K562 (cell line): ENCODE measurements at regions not wholly inside any gene's neighbourhood (a gene's known extent, or its start where the extent isn't known, plus 50 kb on each side); places are given as distances from the start of the nearest gene placed in this dataset.

Experiments used
- ATAC-seq: fragments of 200-7000 bp; cut with Tn5 transposase; 3 replicates; pipeline ENCODE4 v1.9.1; 2020; ENCODE audit warnings: moderate library complexity
- BruUV-seq: library from RNA; stranded (reverse); fragments of 400-500 nt; replicated peaks from 2 replicates; lab custom pipeline; 2021; lab: Mats Ljungman, UMichigan
- CTCF ChIA-PET: fragments of 300-600 bp; formaldehyde crosslinking; extraction: SDS; loops from one replicate; lab custom pipeline; 2021; ENCODE audit warnings: low intra/inter-chr PET ratio; lab: Yijun Ruan, JAX
- POLR2A ChIA-PET: fragments of 300-600, 350-650 bp; sonication (Branson Sonifier 250); formaldehyde crosslinking; extraction: SDS; loops from one replicate; lab custom pipeline; 2021; ENCODE audit warnings: antibody characterized with exemption, inconsistent platforms; lab: Yijun Ruan, JAX
- DNase-seq, 4 experiments: peaks; one replicate each; pipeline versions ENCODE4 v3.0.0 to v3.0.0-alpha.2; 2011 to 2018; ENCODE audit warnings: low spot score in 3 of 4, mixed read lengths in 3 of 4; ENCODE audit errors: extremely low read depth in 1 of 4
- FAIRE-seq: peaks from 2 replicates; lab custom pipeline; 2011; peaks lifted over from hg19 to GRCh38; lab: Jason Lieb, UNC
- H2AFZ ChIP-seq: 2 replicates; pipeline ENCODE4 v1.6.0; 2011; ENCODE audit warnings: low read depth, low read length, control low read depth, inconsistent platforms
- H3K27ac ChIP-seq: fragments of 200-600 bp; 3 replicates; pipeline ENCODE4 v1.8.0; 2011; ENCODE audit warnings: low read depth, mild to moderate bottlenecking, control low read depth, inconsistent platforms, low read length, moderate library complexity, mixed read lengths; ENCODE audit errors: extremely low read depth
- H3K27me3 ChIP-seq, 2 experiments: fragments of 300-600 bp in 1 of 2; 2 replicates in 1 of 2; 3 replicates in 1 of 2; pipeline versions ENCODE4 v1.6.0 to v1.8.0; 2011; ENCODE audit warnings: inconsistent platforms in 2 of 2, low read length in 2 of 2, mild to moderate bottlenecking in 1 of 2, mixed read lengths in 1 of 2, moderate library complexity in 1 of 2; ENCODE audit not compliant: control insufficient read depth in 2 of 2, insufficient read depth in 2 of 2
- H3K36me3 ChIP-seq: fragments of 300-600 bp; 3 replicates; pipeline ENCODE4 v1.8.0; 2011; ENCODE audit warnings: mild to moderate bottlenecking, low read length, inconsistent platforms; ENCODE audit not compliant: control insufficient read depth, insufficient read depth
- H3K4me1 ChIP-seq, 2 experiments: fragments of 200-600 bp in 1 of 2; replicated peaks in 1 of 2; 2 replicates in 1 of 2; 3 replicates in 1 of 2; pipeline versions ENCODE4 v1.5.1 to v1.8.0; 2011; ENCODE audit warnings: inconsistent platforms in 2 of 2, low read length in 2 of 2, mild to moderate bottlenecking in 1 of 2, mixed read lengths in 1 of 2, moderate library complexity in 1 of 2; ENCODE audit not compliant: control insufficient read depth in 2 of 2, insufficient read depth in 2 of 2
- H3K4me2 ChIP-seq: 2 replicates; pipeline ENCODE4 v1.6.1; 2011; ENCODE audit warnings: low read length, control low read depth, inconsistent platforms, mixed read lengths; ENCODE audit not compliant: insufficient read depth
- H3K4me3 ChIP-seq: fragments of 200-600 bp; sonication (generic), shearing (Covaris generic); 2 replicates; pipeline ENCODE4 v1.5.1; 2016; ENCODE audit warnings: control low read depth, inconsistent platforms
- H3K79me2 ChIP-seq: fragments of 200-600 bp; 3 replicates; pipeline ENCODE4 v1.8.0; 2011; ENCODE audit warnings: low read length, inconsistent platforms; ENCODE audit not compliant: control insufficient read depth, insufficient read depth
- H3K9ac ChIP-seq, 2 experiments: 2 replicates each; pipeline versions ENCODE4 v1.6.0 to v1.6.1; 2011; ENCODE audit warnings: low read depth in 2 of 2, low read length in 2 of 2, control low read depth in 1 of 2, inconsistent platforms in 1 of 2, mild to moderate bottlenecking in 1 of 2, mixed read lengths in 1 of 2; ENCODE audit not compliant: insufficient read depth in 1 of 2
- H3K9me1 ChIP-seq: one replicate; pipeline ENCODE4 v1.6.0; 2011; ENCODE audit warnings: inconsistent platforms, mild to moderate bottlenecking, low read length, moderate library complexity; ENCODE audit not compliant: control insufficient read depth, insufficient read depth
- H3K9me3 ChIP-seq: replicated peaks from 2 replicates; pipeline ENCODE4 v1.5.1; 2011; ENCODE audit warnings: low read depth, low read length, inconsistent platforms; ENCODE audit not compliant: control insufficient read depth, insufficient read depth
- H4K20me1 ChIP-seq: replicated peaks from 2 replicates; pipeline ENCODE4 v1.6.1; 2011; ENCODE audit warnings: low read length, inconsistent platforms, mixed read lengths; ENCODE audit not compliant: control insufficient read depth, insufficient read depth
- BCOR ChIP-seq: fragments of 450-650 bp; IDR thresholded peaks from 2 replicates; pipeline ENCODE4 v1.6.1; 2016
- CUX1 ChIP-seq: fragments of 200-800 bp; sonication (Bioruptor generic); IDR thresholded peaks from 2 replicates; pipeline ENCODE4 v1.6.1; 2016; ENCODE audit warnings: missing genetic modification characterization, missing compliant biosample characterization
- EHMT2 ChIP-seq: fragments of 450-650 bp; IDR thresholded peaks from 2 replicates; pipeline ENCODE4 v1.6.1; 2018; ENCODE audit warnings: antibody characterized with exemption
- HMG20A ChIP-seq: fragments of 450-650 bp; formaldehyde crosslinking; conservative IDR thresholded peaks from 2 replicates; pipeline ENCODE4 v1.4.0; 2020; ENCODE audit warnings: mild to moderate bottlenecking, mixed read lengths
- NFIC ChIP-seq: fragments of 450-650 bp; IDR thresholded peaks from 2 replicates; pipeline ENCODE4 v1.6.1; 2017; ENCODE audit warnings: mild to moderate bottlenecking, inconsistent platforms
- ZFP30 ChIP-seq: fragments of 250-450 bp; sonication (Bioruptor Pico); IDR thresholded peaks from 2 replicates; pipeline ENCODE4 v1.8.0; 2022; ENCODE audit warnings: moderate library complexity, mild to moderate bottlenecking, inconsistent platforms, borderline replicate concordance
- ZNF282 ChIP-seq: sonication (generic); formaldehyde crosslinking; IDR thresholded peaks from 2 replicates; pipeline ENCODE4 v1.8.1; 2023; ENCODE audit warnings: missing genetic modification reagents
- ZNF699 ChIP-seq: fragments of 250-450 bp; sonication (Bioruptor Pico); IDR thresholded peaks from 2 replicates; pipeline ENCODE4 v1.8.0; 2021; ENCODE audit warnings: mild to moderate bottlenecking, moderate library complexity; ENCODE audit not compliant: insufficient replicate concordance
- ZNF740 ChIP-seq, 3 experiments: fragments of 200-800 bp in 1 of 3; sonication (Bioruptor generic) in 1 of 3; sonication (generic) in 1 of 3; formaldehyde crosslinking in 1 of 3; IDR thresholded peaks; 2 replicates each; pipeline versions ENCODE4 v1.6.1 to v1.8.0; 2016 to 2022; ENCODE audit warnings: mild to moderate bottlenecking in 2 of 3, missing compliant biosample characterization in 2 of 3, missing genetic modification characterization in 2 of 3, missing genetic modification reagents in 1 of 3
- WGBS: fragments of 100-300 bp; shearing (Covaris generic); methylation state at CpG from one replicate; pipeline ENCODE4 v1.1.6; 2016; ENCODE audit warnings: low coverage, mixed read lengths; ENCODE audit not compliant: insufficient coverage; ENCODE audit errors: missing lambda C conversion rate; 5-methylcytosine and 5-hydroxymethylcytosine counted together
- in situ Hi-C: fragments of 300-500 bp; cut with MboI; formaldehyde crosslinking; loops from 4 replicates; pipeline ENCODE4 v1.15.0; 2018; ENCODE audit warnings: inconsistent platforms, mixed read lengths
- intact Hi-C: fragments of 100-400 bp; cut with micrococcal nuclease; formaldehyde crosslinking; loops from 2 replicates; pipeline ENCODE4 v1.14.2; 2022
- TF ChIP-seq, protein P1 (sequence below): fragments of 250-450 bp; sonication (Bioruptor Pico); IDR thresholded peaks from 2 replicates; pipeline ENCODE4 v1.5.0; 2021; ENCODE audit warnings: mild to moderate bottlenecking, borderline replicate concordance
- TF ChIP-seq, protein P2 (sequence below): IDR thresholded peaks from 3 replicates; pipeline ENCODE4 v1.6.1; 2011; ENCODE audit warnings: borderline replicate concordance, mild to moderate bottlenecking; ENCODE audit not compliant: insufficient read length, insufficient read depth
- TF ChIP-seq, protein P3 (sequence below): sonication (generic); formaldehyde crosslinking; IDR thresholded peaks from 2 replicates; pipeline ENCODE4 v1.8.0; 2022; ENCODE audit warnings: missing genetic modification reagents, mild to moderate bottlenecking, borderline replicate concordance

DNA sequence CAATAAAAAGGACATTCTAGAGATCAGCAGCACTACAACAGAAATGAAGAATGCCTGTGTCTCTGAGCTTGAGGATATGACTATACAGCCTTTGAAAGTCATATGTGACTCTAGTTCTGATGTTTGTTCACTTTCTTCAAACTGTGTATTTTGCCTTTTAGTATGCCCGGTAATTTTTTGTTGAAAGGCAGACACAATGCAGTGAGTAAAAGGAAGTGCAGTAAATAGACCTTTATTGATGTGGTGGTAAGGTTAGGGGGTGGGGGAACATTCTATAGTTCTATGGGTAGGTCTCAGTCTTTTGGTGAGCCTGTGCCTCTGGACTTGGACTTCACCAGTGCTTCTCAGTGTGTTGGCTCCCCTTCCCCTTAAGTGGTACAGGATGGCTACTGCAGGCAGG is 143.5 kb upstream of the CDC14C start:
- intact Hi-C loops: no loop called here
- Histone ChIP-seq H3K27me3 (no peaks in the 10 kb centered on the region), H3K27ac (no peak overlapping the region), H3K4me1 (no peaks in the 10 kb centered on the region), H3K36me3 (no peaks in the 10 kb centered on the region), H3K9ac (no peak overlapping the region), H3K79me2 (no peaks in the 10 kb centered on the region), H2AFZ (no peak overlapping the region), H3K4me2 (no peak overlapping the region), H3K9me1 (no peaks in the 10 kb centered on the region), H4K20me1 (no peaks in the 10 kb centered on the region), H3K9me3 (no peaks in the 10 kb centered on the region; the same call in 1 of the 2 replicates), H3K4me3 (no peak overlapping the region)
- POLR2A ChIA-PET: no interaction called here
- ATAC-seq (no peak), FAIRE-seq (no peak), DNase-seq (no peak)
- CTCF ChIA-PET: no interaction called here
- no TSS peak for BruUV-seq
- 0% methylated on average over 1 of the region's 1 CpG for WGBS
- in situ Hi-C loops: no loop called here
- TF ChIP-seq, protein P1, sequence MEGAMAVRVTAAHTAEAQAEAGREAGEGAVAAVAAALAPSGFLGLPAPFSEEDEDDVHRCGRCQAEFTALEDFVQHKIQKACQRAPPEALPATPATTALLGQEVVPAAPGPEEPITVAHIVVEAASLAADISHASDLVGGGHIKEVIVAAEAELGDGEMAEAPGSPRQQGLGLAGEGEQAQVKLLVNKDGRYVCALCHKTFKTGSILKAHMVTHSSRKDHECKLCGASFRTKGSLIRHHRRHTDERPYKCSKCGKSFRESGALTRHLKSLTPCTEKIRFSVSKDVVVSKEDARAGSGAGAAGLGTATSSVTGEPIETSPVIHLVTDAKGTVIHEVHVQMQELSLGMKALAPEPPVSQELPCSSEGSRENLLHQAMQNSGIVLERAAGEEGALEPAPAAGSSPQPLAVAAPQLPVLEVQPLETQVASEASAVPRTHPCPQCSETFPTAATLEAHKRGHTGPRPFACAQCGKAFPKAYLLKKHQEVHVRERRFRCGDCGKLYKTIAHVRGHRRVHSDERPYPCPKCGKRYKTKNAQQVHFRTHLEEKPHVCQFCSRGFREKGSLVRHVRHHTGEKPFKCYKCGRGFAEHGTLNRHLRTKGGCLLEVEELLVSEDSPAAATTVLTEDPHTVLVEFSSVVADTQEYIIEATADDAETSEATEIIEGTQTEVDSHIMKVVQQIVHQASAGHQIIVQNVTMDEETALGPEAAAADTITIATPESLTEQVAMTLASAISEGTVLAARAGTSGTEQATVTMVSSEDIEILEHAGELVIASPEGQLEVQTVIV (CRISPR knock-in tag): no peak
- TF ChIP-seq HMG20A (no peak), BCOR (no peak), EHMT2 (no peak), NFIC (no peak), CUX1 (CRISPR knock-in tag) (no peak), ZNF699 (CRISPR knock-in tag) (no peak), ZNF740 (CRISPR knock-in tag; IDR thresholded peaks at IDR 0.05) (no peak), ZNF740 (tag; IDR thresholded peaks at IDR 0.05) (no peak), ZNF282 (CRISPR knock-in tag) (no peak), ZFP30 (CRISPR knock-in tag) (no peak)
- TF ChIP-seq, protein P2, sequence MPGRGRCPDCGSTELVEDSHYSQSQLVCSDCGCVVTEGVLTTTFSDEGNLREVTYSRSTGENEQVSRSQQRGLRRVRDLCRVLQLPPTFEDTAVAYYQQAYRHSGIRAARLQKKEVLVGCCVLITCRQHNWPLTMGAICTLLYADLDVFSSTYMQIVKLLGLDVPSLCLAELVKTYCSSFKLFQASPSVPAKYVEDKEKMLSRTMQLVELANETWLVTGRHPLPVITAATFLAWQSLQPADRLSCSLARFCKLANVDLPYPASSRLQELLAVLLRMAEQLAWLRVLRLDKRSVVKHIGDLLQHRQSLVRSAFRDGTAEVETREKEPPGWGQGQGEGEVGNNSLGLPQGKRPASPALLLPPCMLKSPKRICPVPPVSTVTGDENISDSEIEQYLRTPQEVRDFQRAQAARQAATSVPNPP: no peak
- TF ChIP-seq, protein P3, sequence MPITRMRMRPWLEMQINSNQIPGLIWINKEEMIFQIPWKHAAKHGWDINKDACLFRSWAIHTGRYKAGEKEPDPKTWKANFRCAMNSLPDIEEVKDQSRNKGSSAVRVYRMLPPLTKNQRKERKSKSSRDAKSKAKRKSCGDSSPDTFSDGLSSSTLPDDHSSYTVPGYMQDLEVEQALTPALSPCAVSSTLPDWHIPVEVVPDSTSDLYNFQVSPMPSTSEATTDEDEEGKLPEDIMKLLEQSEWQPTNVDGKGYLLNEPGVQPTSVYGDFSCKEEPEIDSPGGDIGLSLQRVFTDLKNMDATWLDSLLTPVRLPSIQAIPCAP: no peak
